ENCODE measurements at regions not wholly inside any gene's neighbourhood (a gene's known extent, or its start where the extent isn't known, plus 50 kb on each side); places are given as distances from the start of the nearest gene placed in this dataset.

- no peak for DNase-seq (ENCODE audit: low read depth in 4 of 4, low spot score in 3 of 4)
Measured at GRCh38 chr22:48228468-48228867, 1466.0 kb downstream of the TBC1D22A start.

- no peak for DNase-seq (ENCODE audit: low read depth in 4 of 4, low spot score in 3 of 4)
Measured at GRCh38 chr22:48227341-48228018, 1465.0 kb downstream of the TBC1D22A start.

- DNase-seq (ENCODE audit: low read depth in 4 of 4, low spot score in 3 of 4): no peak
Measured at GRCh38 chr22:48226026-48227013, 1463.9 kb downstream of the TBC1D22A start.

GRCh38 chr22:48224332-48224731 is 1461.9 kb downstream of the TBC1D22A start:
- DNase-seq (ENCODE audit: low read depth in 4 of 4, low spot score in 3 of 4): no peak

GRCh38 chr22:48223488-48224190 is 1461.2 kb downstream of the TBC1D22A start:
- DNase-seq (ENCODE audit: low read depth in 4 of 4, low spot score in 3 of 4): no peak

GRCh38 chr22:48222742-48223487 is 1460.5 kb downstream of the TBC1D22A start:
- DNase-seq (ENCODE audit: low read depth in 4 of 4, low spot score in 3 of 4): no peak

GRCh38 chr22:48218889-48219420 is 1456.5 kb downstream of the TBC1D22A start:
- DNase-seq (ENCODE audit: low read depth in 4 of 4, low spot score in 3 of 4): no peak

- DNase-seq (ENCODE audit: low read depth in 4 of 4, low spot score in 3 of 4): no peak
Measured at GRCh38 chr22:48217596-48217995, 1455.1 kb downstream of the TBC1D22A start.

- DNase-seq (ENCODE audit: low read depth in 4 of 4, low spot score in 3 of 4): no peak
Measured at GRCh38 chr22:48212727-48213126, 1450.3 kb downstream of the TBC1D22A start.

- DNase-seq (ENCODE audit: low read depth in 4 of 4, low spot score in 3 of 4): no peak
Measured at GRCh38 chr22:48210812-48211211, 1448.4 kb downstream of the TBC1D22A start.

GRCh38 chr22:48210198-48210580 is 1447.7 kb downstream of the TBC1D22A start:
- DNase-seq (ENCODE audit: low read depth in 4 of 4, low spot score in 3 of 4): no peak

GRCh38 chr22:48209473-48210197 is 1447.2 kb downstream of the TBC1D22A start:
- DNase-seq (ENCODE audit: low read depth in 4 of 4, low spot score in 3 of 4): no peak

- DNase-seq (ENCODE audit: low read depth in 4 of 4, low spot score in 3 of 4): no peak
Measured at GRCh38 chr22:48208894-48209293, 1446.4 kb downstream of the TBC1D22A start.

GRCh38 chr22:48207919-48208535 is 1445.6 kb downstream of the TBC1D22A start:
- no peak for DNase-seq (ENCODE audit: low read depth in 4 of 4, low spot score in 3 of 4)

- no peak for DNase-seq (ENCODE audit: low read depth in 4 of 4, low spot score in 3 of 4)
Measured at GRCh38 chr22:48205790-48206189, 1443.3 kb downstream of the TBC1D22A start.

GRCh38 chr22:48205161-48205560 is 1442.7 kb downstream of the TBC1D22A start:
- DNase-seq (ENCODE audit: low read depth in 4 of 4, low spot score in 3 of 4): no peak

- no peak for DNase-seq (ENCODE audit: low read depth in 4 of 4, low spot score in 3 of 4)
Measured at GRCh38 chr22:48204296-48204695, 1441.8 kb downstream of the TBC1D22A start.

- DNase-seq (ENCODE audit: low read depth in 4 of 4, low spot score in 3 of 4): no peak
Measured at GRCh38 chr22:48199667-48200066, 1437.2 kb downstream of the TBC1D22A start.
